IMR-90 (cell line): ENCODE measurements at regions not wholly inside any gene's neighbourhood (a gene's known extent, or its start where the extent isn't known, plus 50 kb on each side); places are given as distances from the start of the nearest gene placed in this dataset.

Experiments
- ATAC-seq: fragments of 200-7000 bp; cut with Tn5 transposase; 2 replicates; pipeline ENCODE4 v1.9.1; 2020; ENCODE audit warnings: low read depth, mild to moderate bottlenecking, moderate library complexity
- BruUV-seq: library from RNA; stranded (reverse); fragments of 400-500 nt; replicated peaks from 2 replicates; lab custom pipeline; 2021; lab: Mats Ljungman, UMichigan
- CTCF ChIA-PET: fragments of 300-600 bp; formaldehyde crosslinking; extraction: SDS; loops from one replicate; lab custom pipeline; 2021; ENCODE audit warnings: antibody characterized with exemption; lab: Yijun Ruan, JAX
- POLR2A ChIA-PET: fragments of 300-600 bp; sonication (Branson Sonifier 250); formaldehyde crosslinking; loops from one replicate; lab custom pipeline; 2022; ENCODE audit warnings: antibody characterized with exemption; ENCODE audit not compliant: unreplicated experiment; lab: Charles Lee
- DNase-seq: peaks from one replicate; pipeline ENCODE4 v3.0.0; 2013
- H2AFZ ChIP-seq: replicated peaks from 2 replicates; pipeline ENCODE3; 2013; ENCODE audit warnings: low read length, mild to moderate bottlenecking; ENCODE audit not compliant: poor library complexity
- H2AK5ac ChIP-seq: 2 replicates; pipeline ENCODE4 v1.6.1; 2013; ENCODE audit warnings: low read depth, low read length, inconsistent platforms
- H2AK9ac ChIP-seq: replicated peaks from 2 replicates; pipeline ENCODE3; 2013; ENCODE audit warnings: mild to moderate bottlenecking, low read depth, low read length, moderate library complexity; ENCODE audit not compliant: poor library complexity
- H2BK120ac ChIP-seq: 2 replicates; pipeline ENCODE4 v1.6.1; 2013; ENCODE audit warnings: low read depth, low read length, inconsistent platforms
- H2BK15ac ChIP-seq: 3 replicates; pipeline ENCODE4 v1.6.1; 2013; ENCODE audit warnings: low read depth, low read length, inconsistent platforms
- H2BK20ac ChIP-seq: 2 replicates; pipeline ENCODE4 v1.6.1; 2013; ENCODE audit warnings: low read depth, mild to moderate bottlenecking, inconsistent platforms, low read length, moderate library complexity
- H2BK5ac ChIP-seq: 2 replicates; pipeline ENCODE4 v1.6.1; 2013; ENCODE audit warnings: mild to moderate bottlenecking, low read depth, low read length, inconsistent platforms; ENCODE audit not compliant: poor library complexity, severe bottlenecking
- H3K14ac ChIP-seq: replicated peaks from 2 replicates; pipeline ENCODE4 v1.6.1; 2013; ENCODE audit warnings: low read depth, low read length, inconsistent platforms
- H3K18ac ChIP-seq: 2 replicates; pipeline ENCODE4 v1.6.1; 2013; ENCODE audit warnings: low read depth, low read length, control low read depth
- H3K23ac ChIP-seq: 2 replicates; pipeline ENCODE4 v1.6.1; 2013; ENCODE audit warnings: low read depth, low read length, inconsistent platforms
- H3K27ac ChIP-seq: 2 replicates; pipeline ENCODE4 v1.5.1; 2013; ENCODE audit warnings: mild to moderate bottlenecking, control low read depth, low read length; ENCODE audit not compliant: insufficient read depth
- H3K27me3 ChIP-seq: 2 replicates; pipeline ENCODE4 v1.6.1; 2013; ENCODE audit warnings: low read length; ENCODE audit not compliant: control insufficient read depth, insufficient read depth
- H3K36me3 ChIP-seq: 2 replicates; pipeline ENCODE4 v1.6.1; 2013; ENCODE audit warnings: low read length, mixed read lengths; ENCODE audit not compliant: control insufficient read depth, insufficient read depth
- H3K4ac ChIP-seq: 2 replicates; pipeline ENCODE4 v1.6.1; 2013; ENCODE audit warnings: low read depth, low read length, inconsistent platforms
- H3K4me1 ChIP-seq: 2 replicates; pipeline ENCODE4 v1.6.1; 2013; ENCODE audit warnings: low read length, mixed read lengths; ENCODE audit not compliant: control insufficient read depth, insufficient read depth
- H3K4me2 ChIP-seq: 2 replicates; pipeline ENCODE4 v1.6.1; 2013; ENCODE audit warnings: low read depth, mild to moderate bottlenecking, control low read depth, low read length, moderate library complexity
- H3K4me3 ChIP-seq: 2 replicates; pipeline ENCODE4 v1.5.1; 2013; ENCODE audit warnings: low read depth, mild to moderate bottlenecking, control low read depth, low read length, moderate library complexity; ENCODE audit not compliant: insufficient read depth
- H3K56ac ChIP-seq: 2 replicates; pipeline ENCODE4 v1.6.1; 2013; ENCODE audit warnings: low read length, inconsistent platforms; ENCODE audit not compliant: insufficient read depth; ENCODE audit errors: extremely low read depth
- H3K79me1 ChIP-seq, 2 experiments: 2 replicates each; pipeline ENCODE4 v1.6.1; 2013; ENCODE audit warnings: low read length in 2 of 2, inconsistent platforms in 1 of 2, low read depth in 1 of 2
- H3K9ac ChIP-seq: 2 replicates; pipeline ENCODE4 v1.6.1; 2013; ENCODE audit warnings: low read depth, low read length, control low read depth
- H3K9me1 ChIP-seq: 2 replicates; pipeline ENCODE4 v1.6.1; 2013; ENCODE audit warnings: low read length, inconsistent platforms; ENCODE audit not compliant: insufficient read depth
- H3K9me3 ChIP-seq: 2 replicates; pipeline ENCODE4 v1.6.1; 2013; ENCODE audit warnings: low read length; ENCODE audit not compliant: control insufficient read depth, insufficient read depth
- H4K20me1 ChIP-seq: 2 replicates; pipeline ENCODE4 v1.6.1; 2013; ENCODE audit warnings: low read length, inconsistent platforms; ENCODE audit not compliant: insufficient read depth
- H4K5ac ChIP-seq: 2 replicates; pipeline ENCODE4 v1.6.1; 2013; ENCODE audit warnings: mild to moderate bottlenecking, low read depth, low read length, control low read depth
- H4K8ac ChIP-seq, 2 experiments: 2 replicates each; pipeline ENCODE4 v1.6.1; 2013; ENCODE audit warnings: low read depth in 2 of 2, low read length in 2 of 2, control low read depth in 1 of 2, inconsistent platforms in 1 of 2
- H4K91ac ChIP-seq: 2 replicates; pipeline ENCODE4 v1.6.1; 2013; ENCODE audit warnings: low read depth, low read length, inconsistent platforms; ENCODE audit not compliant: insufficient read depth
- MAFK ChIP-seq: IDR thresholded peaks from 2 replicates; pipeline ENCODE4 v1.6.1; 2012; ENCODE audit warnings: low read depth, low read length, improper control_type of control experiment
- WGBS, 2 experiments: methylation state at CpG; one replicate each; pipeline versions ENCODE4 v1.1.5 to v1.1.7; 2013; ENCODE audit warnings: missing lambda C conversion rate in 2 of 2; ENCODE audit not compliant: insufficient read length in 1 of 2; ENCODE audit errors: extremely low coverage in 2 of 2; 5-methylcytosine and 5-hydroxymethylcytosine counted together
- dilution Hi-C: fragments of 300-500 bp; cut with HindIII; formaldehyde crosslinking; loops from one replicate; pipeline ENCODE4 v1.14.3; 2018; ENCODE audit warnings: low sequenced_read_pairs; ENCODE audit not compliant: unreplicated experiment
- in situ Hi-C: fragments of 300-500 bp; cut with MboI; formaldehyde crosslinking; loops from 3 replicates; pipeline ENCODE4 v1.14.3; 2019; ENCODE audit warnings: low sequenced_read_pairs, inconsistent platforms, mixed read lengths
- intact Hi-C: fragments of 100-400 bp; cut with micrococcal nuclease; formaldehyde crosslinking; loops from 2 replicates; pipeline ENCODE4 v1.10.0; 2022
- TF ChIP-seq, protein P1 (sequence below): fragments of 150-350 bp; IDR thresholded peaks from 2 replicates; pipeline ENCODE4 v1.6.1; 2016; ENCODE audit warnings: low read depth, mild to moderate bottlenecking, low read length, moderate library complexity, borderline replicate concordance

DNA sequence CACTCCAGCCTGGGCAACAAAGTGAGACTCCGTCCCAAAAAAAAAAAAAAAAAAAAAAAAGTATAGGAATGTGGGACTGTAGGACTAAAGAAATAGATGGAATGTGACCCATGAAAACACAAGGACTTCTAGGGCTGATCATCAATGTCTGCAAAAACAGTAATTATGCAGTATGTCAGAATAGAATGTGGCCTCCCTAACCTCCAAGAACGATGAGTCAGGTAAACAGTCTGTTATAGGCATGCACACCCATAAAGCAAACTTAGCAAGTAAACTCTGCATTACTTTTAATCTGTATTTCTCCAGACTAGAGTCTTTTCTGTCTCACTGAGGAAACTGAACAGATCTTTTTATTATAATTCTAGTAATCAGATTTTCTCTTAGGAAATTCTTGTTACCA is 233.4 kb downstream of the HNRNPD start:
- H4K8ac ChIP-seq: no peak overlapping the region
- H3K56ac ChIP-seq: no peak overlapping the region
- DNase-seq (no peak), ATAC-seq (no peak)
- no peak overlapping the region for H4K91ac ChIP-seq
- H2BK20ac ChIP-seq: no peak overlapping the region
- H2AK9ac ChIP-seq: no peak overlapping the region
- TF ChIP-seq MAFK: 0 out of 2 replicates have a peak, but pooled peaks have one; percentile 25
- TF ChIP-seq, protein P1, sequence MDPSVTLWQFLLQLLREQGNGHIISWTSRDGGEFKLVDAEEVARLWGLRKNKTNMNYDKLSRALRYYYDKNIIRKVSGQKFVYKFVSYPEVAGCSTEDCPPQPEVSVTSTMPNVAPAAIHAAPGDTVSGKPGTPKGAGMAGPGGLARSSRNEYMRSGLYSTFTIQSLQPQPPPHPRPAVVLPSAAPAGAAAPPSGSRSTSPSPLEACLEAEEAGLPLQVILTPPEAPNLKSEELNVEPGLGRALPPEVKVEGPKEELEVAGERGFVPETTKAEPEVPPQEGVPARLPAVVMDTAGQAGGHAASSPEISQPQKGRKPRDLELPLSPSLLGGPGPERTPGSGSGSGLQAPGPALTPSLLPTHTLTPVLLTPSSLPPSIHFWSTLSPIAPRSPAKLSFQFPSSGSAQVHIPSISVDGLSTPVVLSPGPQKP: no peak
- no peaks in the 10 kb centered on the region for H3K36me3 ChIP-seq
- H3K14ac ChIP-seq: no peak overlapping the region
- H2AFZ ChIP-seq: no peak overlapping the region
- no peak overlapping the region for H3K4me2 ChIP-seq
- H2AK5ac ChIP-seq: no peak overlapping the region
- no peak overlapping the region for H3K4ac ChIP-seq
- no peaks in the 10 kb centered on the region for H4K20me1 ChIP-seq
- intact Hi-C loops: no loop called here
- no peak overlapping the region for H2BK120ac ChIP-seq
- POLR2A ChIA-PET: no interaction called here
- H3K27ac ChIP-seq: no peak overlapping the region
- no peak overlapping the region for H2BK15ac ChIP-seq
- H3K9me3 ChIP-seq: no peaks in the 10 kb centered on the region
- no CpG with 5 or more reads among the region's 2 CpGs for WGBS, 2 experiments
- no peak overlapping the region for H3K18ac ChIP-seq
- no peak overlapping the region for H4K5ac ChIP-seq
- no peak overlapping the region for H2BK5ac ChIP-seq
- H3K9ac ChIP-seq: no peak overlapping the region
- in situ Hi-C loops: no loop called here
- no peaks in the 10 kb centered on the region for H3K79me1 ChIP-seq
- CTCF ChIA-PET: no interaction called here
- H3K9me1 ChIP-seq: no peaks in the 10 kb centered on the region
- no peak overlapping the region for H3K4me3 ChIP-seq
- BruUV-seq: no TSS peak
- dilution Hi-C loops: no loop called here
- H3K27me3 ChIP-seq: no peaks in the 10 kb centered on the region
- H3K4me1 ChIP-seq: no peaks in the 10 kb centered on the region
- H3K23ac ChIP-seq: no peak overlapping the region
